Smooth muscle cell (in vitro differentiated cells): ENCODE measurements at regions not wholly inside any gene's neighbourhood (a gene's known extent, or its start where the extent isn't known, plus 50 kb on each side); places are given as distances from the start of the nearest gene placed in this dataset.

Source experiments
- DNase-seq: peaks from one replicate; lab custom pipeline; 2025; ENCODE audit not compliant: unreplicated experiment; lab: John Stamatoyannopoulos, UW
- H2AFZ ChIP-seq: fragments of 200-600 bp; sonication (generic); 2 replicates; pipeline ENCODE4 v1.6.0; 2016; ENCODE audit warnings: antibody characterized with exemption, low read depth, mild to moderate bottlenecking
- H3F3A ChIP-seq: fragments of 200-600 bp; sonication (generic); 2 replicates; pipeline ENCODE4 v1.6.0; 2017; ENCODE audit warnings: antibody characterized with exemption, low read depth
- H3K27ac ChIP-seq: fragments of 200-600 bp; sonication (generic); 2 replicates; pipeline ENCODE4 v1.5.1; 2016; ENCODE audit warnings: low read depth, mild to moderate bottlenecking
- H3K27me3 ChIP-seq: fragments of 200-600 bp; sonication (generic); 2 replicates; pipeline ENCODE4 v1.6.1; 2016; ENCODE audit warnings: low read depth, mild to moderate bottlenecking
- H3K36me3 ChIP-seq: fragments of 200-600 bp; sonication (generic); 2 replicates; pipeline ENCODE4 v1.5.1; 2016; ENCODE audit warnings: low read depth
- H3K4me1 ChIP-seq: fragments of 200-600 bp; sonication (generic); 2 replicates; pipeline ENCODE4 v1.5.1; 2016; ENCODE audit warnings: low read depth
- H3K4me2 ChIP-seq: fragments of 200-600 bp; sonication (generic); 2 replicates; pipeline ENCODE4 v1.6.0; 2016; ENCODE audit warnings: mild to moderate bottlenecking
- H3K4me3 ChIP-seq: fragments of 200-600 bp; sonication (generic); 2 replicates; pipeline ENCODE4 v1.5.1; 2016; ENCODE audit warnings: mild to moderate bottlenecking
- H3K79me2 ChIP-seq: fragments of 200-600 bp; sonication (generic); 2 replicates; pipeline ENCODE4 v1.6.0; 2016; ENCODE audit warnings: low read depth, mild to moderate bottlenecking
- H3K9ac ChIP-seq: fragments of 200-600 bp; sonication (generic); 2 replicates; pipeline ENCODE4 v1.6.0; 2016; ENCODE audit warnings: low read depth
- H3K9me3 ChIP-seq: fragments of 200-600 bp; sonication (generic); replicated peaks from 2 replicates; pipeline ENCODE4 v1.5.1; 2016; ENCODE audit warnings: low read depth
- H4K20me1 ChIP-seq: fragments of 200-600 bp; sonication (generic); 2 replicates; pipeline ENCODE4 v1.6.0; 2016; ENCODE audit warnings: low read depth
- CTCF ChIP-seq: fragments of 200-600 bp; sonication (generic); IDR thresholded peaks from 2 replicates; pipeline ENCODE4 v1.5.1; 2017; ENCODE audit warnings: borderline replicate concordance, mild to moderate bottlenecking, antibody characterized with exemption; ENCODE audit not compliant: insufficient read depth, poor library complexity, severe bottlenecking
- WGBS: methylation state at CpG from one replicate; pipeline ENCODE4 v1.1.7; 2016; ENCODE audit warnings: low lambda C conversion rate; 5-methylcytosine and 5-hydroxymethylcytosine counted together

- Histone ChIP-seq H3K4me2 (no peak overlapping the region), H2AFZ (no peak overlapping the region), H3K9ac (no peak overlapping the region), H3K27me3 (no peaks in the 10 kb centered on the region), H3K36me3 (no peaks in the 10 kb centered on the region), H3K4me3 (no peak overlapping the region), H3K4me1 (no peaks in the 10 kb centered on the region), H3K27ac (no peak overlapping the region), H4K20me1 (no peaks in the 10 kb centered on the region), H3K79me2 (no peaks in the 10 kb centered on the region), H3F3A (no peaks in the 10 kb centered on the region), H3K9me3 (no peaks in the 10 kb centered on the region)
- TF ChIP-seq CTCF, result no peak
- WGBS, result 98% methylated on average over 3 of the region's 3 CpGs
- DNase-seq, result no peak
These were observed 503.9 kb downstream of the DNAJB9 start for GRCh38 chr7:109073543-109073942.

- H3K79me2 ChIP-seq, result no peaks in the 10 kb centered on the region
- no peaks in the 10 kb centered on the region for H3F3A ChIP-seq
- no peak for DNase-seq
- no peaks in the 10 kb centered on the region for H3K36me3 ChIP-seq
- no peak overlapping the region for H3K4me3 ChIP-seq
- H3K4me1 ChIP-seq, result no peaks in the 10 kb centered on the region
- no peak for TF ChIP-seq CTCF
- no peak overlapping the region for H2AFZ ChIP-seq
- H3K9me3 ChIP-seq, result no peaks in the 10 kb centered on the region
- H4K20me1 ChIP-seq, result no peaks in the 10 kb centered on the region
- H3K27ac ChIP-seq, result no peak overlapping the region
- 87% methylated on average over 2 of the region's 2 CpGs for WGBS
- H3K9ac ChIP-seq, result no peak overlapping the region
- no peak overlapping the region for H3K4me2 ChIP-seq
- no peaks in the 10 kb centered on the region for H3K27me3 ChIP-seq
These were observed 506.8 kb downstream of the DNAJB9 start for GRCh38 chr7:109076396-109076972.

GRCh38 chr7:109091042-109091441 is 521.4 kb downstream of the DNAJB9 start:
- H4K20me1 ChIP-seq, result no peaks in the 10 kb centered on the region
- H3K9ac ChIP-seq, result no peak overlapping the region
- H3F3A ChIP-seq, result no peaks in the 10 kb centered on the region
- H3K36me3 ChIP-seq, result no peaks in the 10 kb centered on the region
- no peaks in the 10 kb centered on the region for H3K4me1 ChIP-seq
- no peak overlapping the region for H3K27ac ChIP-seq
- no peaks in the 10 kb centered on the region for H3K9me3 ChIP-seq
- no peaks in the 10 kb centered on the region for H3K79me2 ChIP-seq
- TF ChIP-seq CTCF, result no peak
- H3K4me3 ChIP-seq, result no peak overlapping the region
- no peak overlapping the region for H3K4me2 ChIP-seq
- no peak for DNase-seq
- WGBS, result 82% methylated on average over 1 of the region's 1 CpG
- H3K27me3 ChIP-seq, result no peaks in the 10 kb centered on the region
- no peak overlapping the region for H2AFZ ChIP-seq

- Histone ChIP-seq H4K20me1 (no peaks in the 10 kb centered on the region), H3K4me1 (no peaks in the 10 kb centered on the region), H3K79me2 (no peaks in the 10 kb centered on the region), H3K36me3 (no peaks in the 10 kb centered on the region), H2AFZ (no peak overlapping the region), H3K4me2 (no peak overlapping the region), H3K27me3 (no peaks in the 10 kb centered on the region), H3K27ac (no peak overlapping the region), H3K9ac (no peak overlapping the region), H3K9me3 (no peaks in the 10 kb centered on the region), H3F3A (no peaks in the 10 kb centered on the region), H3K4me3 (no peak overlapping the region)
- no peak for DNase-seq
- 79% methylated on average over 1 of the region's 1 CpG for WGBS
- peak; percentile 33 for TF ChIP-seq CTCF
These were observed 522.6 kb downstream of the DNAJB9 start for GRCh38 chr7:109092268-109092667.
